Esophagus squamous epithelium (tissue), 4 donors: ENCODE measurements at regions not wholly inside any gene's neighbourhood (a gene's known extent, or its start where the extent isn't known, plus 50 kb on each side); places are given as distances from the start of the nearest gene placed in this dataset.

ENCODE experiments used
- CTCF ChIP-seq, 6 experiments: fragments of 450-650 bp in 4 of 6; fragments of 200-600 bp in 2 of 6; sonication (generic) in 2 of 6; IDR thresholded peaks; one replicate each; pipeline ENCODE4 v1.5.1; 2016 to 2019; ENCODE audit warnings: antibody characterized with exemption in 6 of 6, mild to moderate bottlenecking in 4 of 6, moderate library complexity in 4 of 6
- POLR2A ChIP-seq, 4 donors: fragments of 450-650 bp; IDR thresholded peaks; one replicate each; pipeline ENCODE4 v1.6.1; 2017; ENCODE audit warnings: antibody characterized with exemption in 4 of 4, mild to moderate bottlenecking in 4 of 4, moderate library complexity in 3 of 4

- no peak for TF ChIP-seq CTCF (IDR thresholded peaks at IDR 0.05)
- TF ChIP-seq POLR2A (IDR thresholded peaks at IDR 0.05) = no peak
These were observed 884.4 kb upstream of the SORCS1 start for GRCh38 chr10:108048898-108049297.
